GM12874 (cell line): ENCODE measurements at regions not wholly inside any gene's neighbourhood (a gene's known extent, or its start where the extent isn't known, plus 50 kb on each side); places are given as distances from the start of the nearest gene placed in this dataset.

Experiments
- CTCF ChIP-seq: IDR thresholded peaks from 2 replicates; pipeline ENCODE4 v1.5.1; 2011; ENCODE audit warnings: low read depth, mild to moderate bottlenecking, control low read depth, low read length, moderate library complexity; ENCODE audit not compliant: insufficient read depth

- TF ChIP-seq CTCF = no peak
Measured at GRCh38 chr4:62210486-62210885, 1010.4 kb downstream of the ADGRL3 start.

DNA sequence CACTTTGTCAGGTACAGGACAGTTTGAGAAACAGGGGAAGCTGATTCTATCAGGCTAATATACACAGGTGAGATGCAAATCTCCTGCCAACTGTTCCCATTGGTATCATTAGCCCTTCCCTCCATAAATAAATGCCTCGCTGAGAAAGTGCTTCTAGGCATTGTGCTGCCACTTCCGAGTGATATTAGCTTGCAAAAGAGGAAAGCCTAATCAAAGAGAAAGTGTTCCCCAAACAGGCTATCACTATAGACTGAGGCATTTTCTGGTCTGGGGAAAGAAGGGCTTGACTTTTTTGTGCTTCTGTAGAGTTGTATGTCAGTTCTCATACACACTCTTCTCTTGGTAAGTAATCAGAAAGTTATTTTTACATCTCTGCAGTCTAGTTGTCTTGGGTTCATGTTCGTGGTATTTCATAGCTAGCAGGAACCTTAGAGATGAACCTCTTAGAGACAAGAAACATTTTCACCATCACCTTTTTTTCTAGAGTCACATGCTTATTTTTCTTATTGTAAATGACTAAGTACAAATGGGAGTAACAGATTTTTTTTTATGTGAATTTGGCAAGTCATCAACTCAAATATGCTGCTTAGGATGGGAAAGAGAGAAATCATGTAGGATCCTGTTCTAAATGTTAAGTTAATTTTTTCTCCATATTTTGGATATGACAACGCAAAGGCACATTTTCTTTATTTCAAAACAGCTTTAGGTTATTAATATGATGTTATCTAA is 1009.8 kb downstream of the ADGRL3 start:
- no peak for TF ChIP-seq CTCF

DNA sequence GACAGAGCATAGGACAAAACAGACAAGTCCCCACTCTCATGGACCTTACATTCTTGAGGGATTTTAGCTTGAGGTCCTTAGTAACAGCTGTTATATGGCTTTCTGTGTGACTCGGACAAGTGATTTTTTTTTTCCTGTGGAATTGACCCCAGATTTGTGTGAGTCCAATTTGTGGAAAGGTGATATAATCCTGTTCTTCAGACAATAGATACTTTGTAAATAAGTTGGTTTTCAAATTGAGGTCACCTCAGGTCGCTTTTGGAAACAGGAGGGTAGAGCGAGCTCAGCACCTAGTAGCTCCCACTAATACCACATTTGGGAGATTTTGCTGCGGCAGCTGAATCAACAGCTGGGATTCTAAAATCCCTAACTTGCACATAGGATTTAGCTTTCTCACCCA is 1008.8 kb downstream of the ADGRL3 start:
- TF ChIP-seq CTCF = no peak

DNA sequence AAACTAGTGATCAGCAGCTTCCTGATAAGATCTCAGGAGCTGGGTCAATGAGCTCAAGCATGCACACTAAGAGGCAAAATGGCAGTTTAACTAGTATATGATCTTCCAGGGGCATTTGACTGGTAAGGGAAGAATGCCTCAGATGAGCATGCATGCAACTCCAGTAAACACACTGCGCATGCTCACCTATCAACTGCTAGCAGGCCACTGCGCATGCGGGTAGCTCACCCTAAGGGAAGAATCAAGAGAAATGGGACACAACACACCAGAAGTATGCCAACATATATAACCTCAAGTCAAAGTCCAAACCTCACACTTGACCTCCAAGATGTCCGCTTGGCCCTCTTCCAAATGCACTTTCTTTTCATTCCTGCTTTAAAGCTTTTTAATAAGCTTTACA is 1004.0 kb downstream of the ADGRL3 start:
- TF ChIP-seq CTCF = no peak

DNA sequence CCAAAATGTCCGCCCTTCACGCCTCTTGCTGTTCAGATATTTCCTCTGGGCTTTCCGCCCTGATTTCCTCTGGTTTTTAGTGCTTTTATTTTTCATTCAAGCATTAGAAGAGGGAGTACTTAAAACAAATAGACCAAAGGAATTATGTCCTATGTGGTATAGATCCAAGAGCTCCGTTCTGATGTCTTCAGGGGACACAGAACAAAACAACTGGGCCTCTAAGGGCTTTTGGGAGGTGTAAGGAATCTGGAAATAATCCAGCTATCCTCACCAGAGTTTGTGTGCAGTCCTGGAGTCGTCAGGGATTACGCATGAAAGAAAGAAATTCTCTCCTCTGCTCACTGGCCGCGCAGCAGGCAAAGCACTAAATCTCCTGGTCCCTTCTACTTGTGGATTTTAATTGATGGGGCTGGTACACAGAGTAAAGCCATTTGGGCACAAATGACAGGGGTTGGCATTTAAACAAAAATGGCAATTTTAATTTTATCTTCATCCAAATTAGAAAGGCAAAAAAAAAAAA is 999.2 kb downstream of the ADGRL3 start:
- TF ChIP-seq CTCF = no peak

DNA sequence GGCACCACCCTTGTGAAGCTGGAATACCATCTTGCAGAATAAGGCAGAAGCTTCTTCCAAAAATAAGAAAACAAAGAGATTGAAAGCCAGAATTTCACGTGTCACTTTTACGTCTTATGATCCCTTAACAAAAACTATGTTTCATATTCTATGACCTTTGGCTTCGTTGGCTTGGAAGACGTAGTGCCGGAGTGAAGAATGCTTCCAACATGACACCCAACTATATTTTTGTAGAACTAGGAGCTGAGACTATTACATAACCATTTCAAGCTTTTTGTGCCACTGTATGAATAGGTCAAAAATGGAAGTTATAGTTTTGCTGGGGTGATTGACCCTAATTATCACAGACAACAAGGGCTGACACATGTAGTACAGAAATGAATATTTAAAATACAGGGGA is 996.2 kb downstream of the ADGRL3 start:
- no peak for TF ChIP-seq CTCF

DNA sequence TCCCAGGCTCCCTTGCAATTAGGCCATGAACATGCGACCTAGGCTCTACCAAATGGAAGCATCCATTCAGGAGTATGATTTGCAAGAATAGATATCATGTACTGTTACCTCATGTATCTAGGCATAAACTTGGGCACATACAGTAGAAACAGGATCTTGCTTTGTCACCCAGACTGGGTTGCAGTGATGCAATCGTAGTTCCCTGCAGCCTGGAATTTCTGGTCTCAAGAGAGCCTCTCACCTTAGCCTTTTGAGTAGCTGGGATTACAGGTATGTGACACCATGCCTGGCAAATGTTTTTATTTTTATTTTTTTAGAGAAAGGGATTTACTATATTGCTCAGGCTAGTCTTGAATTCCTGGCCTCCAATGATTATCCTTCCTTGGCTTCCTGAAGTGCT is 994.2 kb downstream of the ADGRL3 start:
- TF ChIP-seq CTCF = no peak

- no peak for TF ChIP-seq CTCF
Measured at GRCh38 chr4:62193761-62194160, 993.6 kb downstream of the ADGRL3 start.
